NCI-H748 (cell line): ENCODE measurements at regions not wholly inside any gene's neighbourhood (a gene's known extent, or its start where the extent isn't known, plus 50 kb on each side); places are given as distances from the start of the nearest gene placed in this dataset.
"Not testable (repeated sequence)": the region's sequence is repeated elsewhere in the genome, so short reads cannot be mapped to it uniquely, and the experiment has no call there.

Source experiments
- DNase-seq: peaks from one replicate; lab custom pipeline; 2025; ENCODE audit not compliant: unreplicated experiment; lab: John Stamatoyannopoulos, UW

DNA sequence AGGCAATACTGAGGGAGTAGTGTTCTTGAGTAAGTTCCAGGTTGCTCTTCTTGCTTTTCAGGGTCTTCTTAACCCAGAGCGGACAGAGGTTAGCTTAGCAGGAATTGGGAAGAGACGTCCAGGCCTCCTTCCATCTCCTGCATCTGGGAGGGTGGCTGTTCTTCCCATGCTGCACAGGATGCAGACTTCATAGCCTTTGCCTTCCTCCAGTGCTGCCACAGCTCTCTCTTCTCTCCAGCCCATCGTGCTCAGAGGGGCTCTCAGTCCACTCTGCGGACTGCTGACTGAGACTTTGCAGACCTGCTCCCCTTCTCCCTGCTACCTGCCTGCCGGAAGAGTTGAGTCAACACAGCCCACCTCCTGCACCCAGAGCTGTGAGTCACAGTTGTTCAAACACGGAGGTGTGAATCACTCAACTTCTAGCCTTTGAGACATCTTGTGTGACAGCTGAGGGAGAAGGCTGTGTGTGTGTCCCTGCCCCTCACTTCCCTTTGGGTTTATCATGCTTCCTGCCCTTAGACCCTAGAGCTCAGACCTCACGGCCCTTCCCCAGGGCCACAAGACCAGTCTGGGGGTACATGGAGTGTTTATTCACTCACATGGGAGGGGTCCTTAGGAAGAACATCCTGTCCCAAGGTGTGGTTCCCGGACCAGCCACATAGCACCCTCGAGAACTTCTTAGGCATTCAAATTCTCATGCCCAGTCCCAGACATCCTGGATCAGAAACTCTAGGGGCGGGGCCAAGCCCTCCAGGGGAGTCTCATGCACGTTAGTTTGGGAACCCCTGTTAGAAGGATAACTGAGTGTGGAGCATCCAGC, 158.3 kb upstream of the CACNA1E start:
- DNase-seq = no peak

DNA sequence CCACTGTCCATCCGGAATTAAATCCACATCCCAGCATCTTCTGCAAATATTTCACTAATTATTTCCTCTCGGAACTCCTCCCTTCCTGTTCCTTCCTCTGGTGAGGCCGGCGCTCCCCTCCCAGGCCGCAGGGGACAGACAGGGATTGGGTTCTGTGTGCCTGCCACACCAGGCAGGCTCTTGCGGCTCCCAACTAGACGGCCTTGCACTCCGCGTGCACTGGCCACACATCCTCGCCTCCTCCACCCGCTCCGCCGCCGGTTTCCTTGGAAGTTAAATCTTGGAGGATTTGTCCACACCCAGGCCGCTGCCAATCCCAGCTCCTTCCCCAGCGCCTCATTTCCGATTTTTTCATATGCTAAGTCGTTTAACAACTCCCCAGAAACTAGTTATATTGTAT, 157.6 kb upstream of the CACNA1E start:
- DNase-seq = not testable (repeated sequence)

DNA sequence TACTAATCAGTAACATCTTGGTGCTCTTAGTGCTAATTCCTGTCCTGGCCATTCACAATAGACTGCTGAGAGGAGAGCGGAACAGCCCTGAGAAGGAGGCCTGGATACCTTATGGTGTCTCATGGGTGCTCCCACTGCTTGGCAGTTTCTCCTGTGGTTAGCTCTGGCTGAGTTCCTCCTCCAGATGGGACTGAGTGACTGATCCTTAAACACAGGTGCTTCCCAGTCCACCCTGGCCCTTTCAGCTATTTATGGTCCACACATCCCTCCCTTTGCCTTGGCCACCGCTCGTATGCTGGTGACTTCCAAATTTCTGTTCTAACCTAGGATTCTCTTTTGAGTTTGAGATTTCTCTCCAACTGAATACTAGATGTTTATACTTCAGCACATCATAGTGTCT, 157.0 kb upstream of the CACNA1E start:
- DNase-seq = no peak

DNA sequence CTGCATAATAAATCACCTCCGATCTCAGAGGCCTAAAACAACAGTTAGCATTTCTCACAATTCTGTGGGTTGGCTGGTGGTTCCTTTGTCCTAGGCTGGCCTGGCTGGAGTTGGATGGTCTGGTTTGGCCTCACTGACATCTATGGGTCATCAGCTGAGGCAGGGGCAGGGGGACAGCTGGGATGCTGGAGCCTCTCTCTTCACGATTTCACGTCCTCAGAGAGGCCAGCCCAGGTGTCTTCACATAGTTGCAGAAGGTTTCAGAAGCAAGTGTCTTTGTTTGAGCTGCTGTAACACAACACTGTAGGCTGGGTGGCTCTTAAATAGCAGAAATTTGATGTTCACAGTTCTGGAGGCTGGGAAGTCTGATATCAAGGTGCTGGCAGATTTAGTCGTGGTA, 155.5 kb upstream of the CACNA1E start:
- no peak for DNase-seq

DNA sequence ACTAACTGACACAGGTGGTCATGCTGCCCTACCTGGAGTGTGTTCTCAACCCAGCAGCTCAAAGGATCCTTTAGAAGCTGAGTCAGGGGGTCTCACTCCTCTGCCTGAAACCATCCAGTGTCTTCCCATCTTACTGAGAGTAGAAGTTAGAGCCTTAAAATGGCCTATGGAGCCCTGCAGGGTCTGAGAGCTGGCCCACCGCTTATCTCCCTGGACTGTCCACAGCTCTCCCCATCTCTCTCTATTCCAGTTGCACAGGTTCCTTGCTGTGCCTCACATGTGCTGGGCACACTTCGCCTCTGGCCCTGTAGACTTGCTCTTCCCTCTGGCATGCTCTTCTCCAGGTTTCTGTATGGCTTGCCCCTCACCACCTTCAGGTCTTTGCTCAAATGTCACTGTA, 148.6 kb upstream of the CACNA1E start:
- DNase-seq = no peak

DNA sequence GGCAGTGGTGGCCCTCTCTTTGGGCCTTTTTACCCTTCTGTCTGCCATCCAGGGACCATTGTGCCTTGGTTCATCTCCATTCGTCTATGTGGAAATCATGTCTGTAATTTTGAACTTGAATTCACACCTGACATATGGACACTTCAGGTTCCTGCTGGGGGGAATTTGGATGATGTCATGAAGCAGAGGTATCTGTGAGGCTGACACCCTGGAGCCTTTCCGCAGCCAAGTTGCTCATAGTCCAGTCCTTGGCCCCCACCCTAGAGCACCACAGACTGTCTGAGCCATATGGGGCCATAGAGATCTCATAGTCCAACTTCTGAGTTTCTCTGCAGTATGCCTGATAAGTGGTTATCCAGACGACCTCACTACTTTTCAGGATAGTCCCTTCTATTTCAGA, 147.7 kb upstream of the CACNA1E start:
- DNase-seq = no peak

DNA sequence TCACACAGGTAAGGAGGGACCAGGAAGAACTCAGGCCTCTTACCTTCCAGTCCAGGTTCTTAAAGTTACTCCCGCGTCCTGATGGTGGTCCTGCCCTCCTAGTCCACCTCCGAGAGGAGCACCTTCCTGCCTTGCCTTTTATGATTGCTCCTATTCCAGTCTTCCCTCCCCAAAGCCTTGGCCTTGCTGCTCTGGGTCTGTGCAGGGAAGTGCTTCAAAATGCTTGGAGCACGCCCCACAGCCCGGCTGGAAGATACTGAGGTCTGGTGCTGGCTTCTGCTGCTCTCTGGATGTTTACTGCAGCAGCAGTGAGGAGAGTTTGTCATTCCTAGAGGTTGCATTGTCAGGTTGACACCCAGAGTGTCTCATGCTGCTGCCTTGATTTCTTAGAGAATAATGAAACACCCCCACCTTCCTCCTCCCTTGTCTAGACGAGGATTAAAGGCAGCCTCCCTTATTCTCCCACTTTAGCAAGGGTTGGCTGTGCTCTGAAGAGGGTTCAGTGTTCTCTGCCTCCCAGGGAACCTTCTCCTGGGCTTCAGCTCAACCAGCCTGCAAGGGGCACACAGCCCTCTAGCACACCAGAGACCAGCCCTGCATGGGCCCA, 142.2 kb upstream of the CACNA1E start:
- no peak for DNase-seq

DNA sequence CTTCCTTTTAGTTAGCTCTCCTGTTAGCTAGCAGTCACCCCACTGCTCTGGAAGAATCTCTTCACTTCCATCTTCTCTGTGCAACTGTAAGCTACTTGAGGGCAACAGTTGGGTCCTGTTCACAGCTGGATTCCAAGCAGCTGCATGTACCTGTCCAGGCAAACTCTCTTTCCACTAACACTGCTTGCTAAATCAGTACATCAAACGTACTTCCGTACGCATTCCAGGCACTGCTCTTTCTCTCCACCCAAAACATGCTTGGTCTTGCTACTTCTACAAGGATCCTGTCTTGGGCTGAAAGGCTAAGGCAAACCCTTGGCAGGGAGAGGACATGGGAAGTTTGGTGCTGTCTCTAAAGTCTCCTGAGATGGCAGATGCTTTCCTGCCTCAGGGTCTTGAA, 139.2 kb upstream of the CACNA1E start:
- DNase-seq = no peak

DNA sequence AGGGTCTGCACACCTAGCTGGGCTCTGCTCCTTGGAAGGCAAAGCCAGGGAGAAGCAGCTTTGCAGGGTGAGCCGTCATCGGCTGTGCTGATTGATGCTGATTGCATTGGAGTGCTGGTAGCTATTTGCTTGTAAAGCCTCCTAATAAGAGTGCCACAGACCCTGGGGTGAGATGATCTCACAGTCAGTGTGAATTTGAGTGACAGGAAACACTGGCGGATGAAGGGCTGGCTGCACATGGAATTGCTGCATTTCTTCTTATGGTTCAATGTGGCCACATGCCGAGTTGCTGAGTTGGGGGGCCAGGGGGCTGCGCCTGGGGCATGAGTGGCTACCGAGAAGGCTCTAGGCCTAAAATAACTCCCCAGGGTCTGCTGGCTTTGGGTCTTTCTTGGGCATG, 138.2 kb upstream of the CACNA1E start:
- no peak for DNase-seq

DNA sequence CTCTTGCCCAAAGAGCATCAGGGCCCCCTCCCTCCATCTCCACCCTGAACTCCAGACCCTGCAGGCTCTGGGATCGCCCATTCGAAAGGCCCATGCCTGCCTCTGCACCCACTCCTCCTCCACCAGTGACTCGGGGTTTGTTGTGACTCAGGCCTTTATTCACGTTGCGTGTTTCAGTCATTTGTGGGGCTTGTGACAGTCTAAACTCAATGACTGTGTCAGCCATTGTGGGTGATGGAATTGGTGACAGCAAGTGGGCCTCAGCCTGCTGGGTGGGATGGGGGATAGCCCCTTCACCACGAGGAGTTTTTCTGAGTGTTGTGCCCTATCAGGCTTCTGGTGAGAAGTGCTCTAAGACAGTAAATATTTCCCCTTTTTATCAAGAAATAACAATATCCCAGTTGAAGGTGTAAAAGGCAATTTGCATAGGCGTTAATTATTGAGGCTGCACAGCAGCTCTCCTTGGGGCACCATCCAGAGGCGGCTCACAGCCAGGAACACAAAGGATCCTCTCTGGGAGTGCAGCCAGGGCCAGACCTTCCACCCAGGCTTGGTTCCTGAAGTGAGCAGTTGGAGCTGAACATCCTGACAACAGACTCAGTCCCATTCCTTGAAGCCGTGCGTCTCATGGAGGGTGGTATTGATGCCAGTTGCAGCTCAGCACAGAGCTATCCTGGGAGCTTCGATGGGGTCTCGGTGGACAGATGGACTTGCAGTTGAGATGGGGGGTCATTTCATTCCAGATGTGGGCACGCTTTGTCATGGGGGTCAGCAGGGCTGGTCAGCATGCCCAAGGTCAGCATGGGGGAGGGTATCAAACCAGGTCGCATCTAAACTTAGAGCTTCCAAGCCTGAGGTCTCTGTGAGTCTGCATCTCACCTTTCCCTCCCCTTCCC, 135.6 kb upstream of the CACNA1E start:
- DNase-seq = no peak

DNA sequence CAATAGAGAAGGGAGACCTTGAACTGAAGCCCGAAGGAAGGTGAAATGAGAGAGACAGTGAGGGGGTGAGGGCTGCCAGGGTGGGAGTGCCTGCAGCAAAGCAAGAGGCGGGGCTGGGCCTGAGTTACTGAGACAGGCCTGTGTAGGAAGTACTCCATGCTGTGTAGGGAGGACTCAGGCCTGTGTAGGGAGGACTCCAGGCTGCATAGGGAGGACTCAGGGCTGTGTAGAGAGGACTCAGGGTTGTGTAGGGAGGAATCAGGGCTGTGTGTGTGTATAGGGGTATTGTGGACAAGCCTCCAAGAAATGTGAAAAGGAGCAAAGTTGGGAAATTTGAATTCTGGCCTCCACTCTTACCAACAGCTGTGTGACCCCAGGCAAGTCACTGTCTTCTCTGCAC, 133.8 kb upstream of the CACNA1E start:
- DNase-seq = no peak

DNA sequence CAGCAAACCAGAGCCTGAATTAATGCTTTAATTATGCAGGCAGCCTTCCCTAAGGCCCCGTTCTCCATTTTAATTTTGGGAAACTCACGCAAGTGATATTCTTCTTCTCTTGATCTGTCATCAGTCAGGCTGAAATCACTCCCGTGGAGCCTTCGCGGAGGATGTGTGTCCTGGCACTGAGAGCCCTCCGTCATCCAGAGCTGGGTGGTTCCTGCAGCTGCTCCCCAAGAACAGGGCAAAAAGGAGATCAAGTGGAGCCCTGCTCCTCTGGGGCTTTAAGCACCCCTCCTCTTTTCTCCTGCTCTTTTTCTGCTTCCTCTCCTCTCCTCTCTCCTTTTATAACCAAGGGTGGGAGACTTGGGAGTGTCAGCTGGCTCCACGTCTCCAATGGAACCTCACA, 133.2 kb upstream of the CACNA1E start:
- DNase-seq = no peak

DNA sequence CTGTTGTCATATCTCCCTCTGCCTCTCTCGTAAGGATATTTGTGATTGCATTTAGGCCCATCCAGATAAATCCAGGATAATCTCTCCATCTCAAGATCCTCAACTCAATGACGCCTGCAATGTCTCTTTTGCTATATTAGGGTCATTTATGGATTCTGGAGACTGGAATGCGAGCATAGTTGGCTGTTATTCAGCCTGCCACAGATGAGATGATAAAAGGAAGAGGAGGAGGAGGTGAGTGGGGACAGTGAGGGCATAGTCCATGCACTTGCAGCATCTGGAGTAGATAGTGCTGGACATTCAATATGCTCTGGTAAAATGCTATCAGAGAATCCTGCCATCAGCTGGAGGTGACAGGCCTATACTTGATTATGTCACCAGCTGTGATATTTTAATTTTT, 131.6 kb upstream of the CACNA1E start:
- no peak for DNase-seq

DNA sequence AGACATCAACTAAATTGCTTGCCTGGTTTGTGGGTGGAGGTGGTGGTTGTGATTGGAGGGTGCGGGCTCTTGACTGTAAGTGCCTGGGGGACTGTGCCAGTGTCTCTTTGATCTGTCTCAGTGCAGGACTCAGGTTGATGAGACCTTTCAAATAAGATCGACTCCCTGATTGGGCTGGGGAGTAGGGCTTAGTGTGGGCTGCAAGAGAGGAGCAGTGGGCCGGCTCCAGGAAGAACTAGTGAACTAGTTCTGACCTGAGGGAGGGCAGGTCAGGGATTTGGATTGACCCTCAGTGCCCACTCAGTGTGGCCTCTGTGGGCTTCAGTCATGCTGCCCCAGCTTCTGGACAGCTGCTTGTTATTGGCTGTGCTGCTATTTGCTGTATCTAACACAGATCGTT, 130.6 kb upstream of the CACNA1E start:
- no peak for DNase-seq

DNA sequence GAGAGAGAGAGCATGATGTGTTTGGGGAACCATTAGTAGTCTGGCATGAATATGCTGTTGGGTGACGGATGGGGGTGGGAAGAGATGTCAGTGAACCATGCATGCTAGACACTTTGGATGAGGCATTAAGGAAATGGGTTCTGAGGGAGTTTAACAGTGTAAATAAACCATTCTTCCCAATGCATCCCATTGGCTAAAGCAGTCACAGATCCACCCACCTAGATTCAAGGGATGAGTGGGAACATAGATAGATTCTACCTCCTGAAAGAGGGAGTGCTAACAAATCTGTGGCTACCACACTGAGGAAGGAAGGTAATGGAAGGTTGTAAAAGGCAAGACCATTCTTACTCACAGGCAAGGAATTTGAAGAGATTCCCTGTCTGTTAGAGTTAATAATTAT, 129.8 kb upstream of the CACNA1E start:
- no peak for DNase-seq

DNA sequence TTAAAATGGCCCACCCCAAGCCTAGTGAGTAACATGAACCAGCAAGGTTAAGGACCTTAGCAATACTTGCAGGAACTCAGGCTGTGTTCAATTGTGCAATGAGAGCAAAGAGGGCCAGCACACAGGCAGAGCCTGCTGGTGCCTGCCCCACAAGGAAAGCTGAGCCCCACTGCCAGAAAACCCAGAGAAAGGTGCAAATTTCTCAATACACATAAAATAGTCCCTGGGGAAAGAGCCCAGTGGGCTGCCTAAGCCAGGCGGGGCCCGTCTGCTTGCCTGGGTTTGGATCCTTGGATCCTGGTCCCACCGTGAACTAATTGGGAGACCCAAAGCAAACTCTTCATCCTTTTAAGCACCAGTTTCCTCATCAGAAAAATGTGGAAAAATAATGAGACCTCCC, 128.5 kb upstream of the CACNA1E start:
- no peak for DNase-seq

DNA sequence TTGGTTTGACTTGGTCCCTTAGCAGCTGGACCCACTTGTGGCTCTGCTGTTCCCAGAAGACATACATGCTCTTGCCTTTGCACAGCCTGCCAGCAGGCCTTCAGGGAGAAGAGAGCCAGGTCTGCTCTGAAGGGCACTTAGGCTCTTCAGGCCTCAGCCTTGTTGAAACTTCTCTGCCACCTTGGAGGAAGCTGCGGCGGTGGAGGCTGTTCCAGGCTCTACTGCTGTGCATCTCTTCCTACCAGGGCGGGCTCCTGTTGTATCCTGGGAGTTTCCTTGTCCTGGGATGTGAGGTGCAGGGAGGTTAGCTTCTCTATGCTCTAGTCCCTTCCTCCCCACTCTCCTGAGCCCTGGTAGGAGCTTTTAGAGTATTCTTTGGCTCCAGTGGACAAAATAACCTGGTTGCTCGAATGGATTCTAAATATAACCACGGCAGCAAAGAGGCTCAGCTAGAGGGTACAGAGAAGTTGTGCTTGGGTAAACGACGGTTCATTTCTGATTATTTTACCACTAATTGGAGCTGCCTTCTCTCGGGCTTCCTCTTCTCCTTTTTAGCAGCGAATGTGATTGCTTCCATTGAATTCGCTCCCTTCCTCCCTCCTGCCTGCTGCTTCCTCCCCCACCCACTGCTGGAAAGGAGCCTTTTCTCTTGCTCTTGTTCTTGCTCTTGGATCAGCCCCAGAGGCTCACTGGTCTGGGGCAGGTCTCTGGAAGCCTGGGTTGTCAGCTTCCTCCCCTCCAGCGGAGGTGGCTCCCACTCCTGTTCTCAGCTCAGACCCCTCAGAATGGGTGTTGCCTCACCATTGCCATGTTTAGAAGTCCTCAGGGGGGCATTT, 126.6 kb upstream of the CACNA1E start:
- no peak for DNase-seq

DNA sequence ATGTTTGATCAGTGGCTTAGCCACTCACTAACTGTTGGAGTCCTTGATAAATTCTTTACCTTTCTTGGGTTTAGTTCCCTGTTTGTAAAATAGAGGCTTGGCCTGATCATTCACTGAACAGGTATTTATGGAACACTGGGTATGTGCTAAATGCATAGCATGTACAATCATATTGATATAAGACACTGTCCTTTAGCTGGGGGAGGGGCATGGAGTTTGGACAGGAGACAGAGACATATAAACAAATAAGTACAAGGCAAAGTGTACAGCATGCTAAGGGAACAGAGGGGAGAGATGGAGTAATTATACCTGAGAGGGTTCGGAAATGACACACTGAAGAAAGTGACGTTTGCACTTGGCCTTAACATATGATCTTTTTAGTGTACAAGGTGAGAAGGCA, 124.3 kb upstream of the CACNA1E start:
- no peak for DNase-seq

DNA sequence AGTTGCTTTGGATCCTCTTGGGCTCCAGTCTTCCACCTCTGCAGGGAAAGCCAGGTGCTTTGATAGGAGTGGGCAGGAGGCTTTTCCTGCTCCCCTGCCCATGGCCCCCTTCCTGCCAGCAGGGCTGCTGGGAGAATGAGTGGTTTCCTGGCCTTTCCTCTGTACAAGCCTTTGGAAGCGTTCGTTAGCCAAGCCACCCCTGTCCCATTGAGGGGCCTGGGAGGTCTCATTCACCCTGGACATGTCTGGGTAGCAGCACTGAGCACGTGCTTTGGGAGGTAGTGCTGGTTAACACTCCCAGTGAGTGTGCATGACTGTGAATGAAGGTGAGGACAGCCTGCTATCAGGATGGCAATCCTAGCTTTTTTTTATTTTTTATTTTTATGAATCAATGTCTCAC, 118.5 kb upstream of the CACNA1E start:
- no peak for DNase-seq

DNA sequence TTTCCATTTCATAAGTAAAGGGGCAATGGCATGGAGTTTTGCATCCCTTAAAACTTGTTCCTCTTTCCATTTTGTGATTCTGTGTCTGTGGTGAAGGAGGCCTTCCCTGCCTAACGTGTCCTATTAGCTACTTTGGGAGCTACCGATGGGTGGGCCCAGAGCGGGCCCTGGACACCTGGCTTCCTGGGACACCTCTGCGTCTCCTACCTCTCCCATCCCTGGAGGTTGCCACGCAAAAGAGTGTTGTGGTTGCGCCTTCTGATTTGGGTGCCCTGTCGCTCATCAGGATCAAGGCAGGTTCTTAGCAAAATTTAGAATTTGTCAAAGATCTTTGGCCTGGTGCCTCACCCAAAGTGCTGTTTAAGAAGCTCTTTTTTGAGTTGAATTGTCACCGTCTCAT, 116.4 kb upstream of the CACNA1E start:
- no peak for DNase-seq

DNA sequence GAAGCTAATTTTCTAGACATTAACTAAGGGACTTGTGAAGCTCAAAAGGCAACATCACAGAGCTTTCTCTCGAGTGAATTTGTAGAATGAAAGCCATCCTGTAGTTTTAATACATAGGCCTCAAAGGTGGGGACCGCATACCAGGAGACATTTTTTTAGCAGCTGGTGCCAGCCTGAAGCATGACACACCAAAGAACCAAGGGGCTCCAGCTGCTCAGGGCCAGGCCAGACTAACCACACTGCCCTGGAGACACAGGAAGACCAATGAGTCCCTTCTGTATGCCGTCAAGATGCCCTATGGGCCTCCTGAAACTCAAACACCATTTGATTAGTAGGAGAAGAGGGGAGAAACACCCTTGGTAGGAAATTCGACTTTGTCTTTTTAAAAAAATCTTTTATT, 113.9 kb upstream of the CACNA1E start:
- no peak for DNase-seq
